ENCODE measurements at regions not wholly inside any gene's neighbourhood (a gene's known extent, or its start where the extent isn't known, plus 50 kb on each side); places are given as distances from the start of the nearest gene placed in this dataset.

DNA sequence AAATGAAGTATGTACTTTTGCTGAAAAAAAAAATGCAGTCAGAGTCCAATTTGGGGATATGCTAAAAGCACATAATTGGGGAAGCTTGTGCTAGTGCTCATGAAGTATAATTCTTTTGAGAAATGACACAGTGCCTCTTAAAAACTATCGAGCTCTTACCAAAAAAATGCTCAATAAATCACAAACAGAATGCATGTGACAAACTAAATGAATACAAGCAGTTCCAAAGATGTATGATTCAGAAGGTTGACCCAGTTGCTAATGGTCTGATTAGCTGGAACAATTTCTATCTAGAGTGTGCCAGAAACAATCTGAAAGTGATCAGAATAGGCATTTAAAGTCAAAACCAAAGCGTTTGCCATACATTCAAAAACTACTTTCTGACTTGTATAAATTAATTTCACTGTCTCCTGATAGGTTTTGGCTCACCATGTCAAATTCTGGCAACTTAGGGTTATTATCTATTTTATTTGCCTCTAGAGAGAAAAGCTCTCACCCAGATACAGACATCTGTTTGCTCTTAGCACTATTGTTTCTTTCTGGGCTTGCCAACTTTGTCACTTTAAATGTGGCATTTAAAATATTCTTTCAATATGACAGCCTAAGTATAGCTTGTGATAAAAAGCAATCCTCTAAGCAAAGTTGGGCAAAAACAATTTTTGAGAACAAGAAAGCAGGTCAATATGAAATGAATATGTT lies 114.7 kb upstream of the AHR start:
- no peak for DNase-seq

DNA sequence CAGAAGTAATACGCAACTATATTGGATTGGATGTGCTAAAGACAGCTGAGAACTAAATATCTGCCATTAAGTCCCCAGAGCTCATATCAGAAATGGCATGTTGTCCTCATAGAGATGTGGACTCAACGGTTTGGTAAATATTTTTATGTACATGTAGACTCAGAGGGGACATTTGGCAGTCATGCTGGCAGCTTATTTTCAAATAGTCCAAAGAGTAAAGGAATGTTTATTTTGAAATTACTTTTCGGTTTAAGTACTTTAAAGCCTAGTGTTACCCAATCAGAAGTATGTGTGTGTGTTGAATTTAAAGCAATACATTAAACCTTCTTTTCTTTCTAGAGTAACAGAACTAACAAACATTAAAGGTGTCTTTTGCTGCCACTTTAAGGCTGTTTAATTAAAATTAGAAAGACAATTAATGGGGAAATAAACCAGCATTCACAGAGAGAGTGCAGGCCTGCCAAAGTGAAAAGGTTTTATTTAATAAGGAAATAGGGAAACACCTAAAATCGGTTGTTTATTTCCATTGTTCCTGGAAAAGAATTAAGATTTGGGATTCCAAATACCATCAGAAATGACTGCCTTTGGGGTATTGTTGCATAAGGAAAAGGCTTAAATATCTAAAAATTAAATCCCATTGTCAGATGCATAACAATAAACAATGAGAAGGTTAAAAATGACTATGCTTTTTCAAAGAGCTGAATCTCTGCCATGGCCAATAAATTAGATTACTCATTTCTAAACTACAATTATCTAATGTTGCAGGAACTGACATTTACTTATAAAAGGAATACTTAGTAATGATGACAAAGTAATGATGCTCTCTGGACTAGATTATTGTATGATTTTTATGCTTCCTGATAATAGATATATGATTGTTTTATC lies 113.4 kb upstream of the AHR start:
- DNase-seq = peak; percentile 43

DNA sequence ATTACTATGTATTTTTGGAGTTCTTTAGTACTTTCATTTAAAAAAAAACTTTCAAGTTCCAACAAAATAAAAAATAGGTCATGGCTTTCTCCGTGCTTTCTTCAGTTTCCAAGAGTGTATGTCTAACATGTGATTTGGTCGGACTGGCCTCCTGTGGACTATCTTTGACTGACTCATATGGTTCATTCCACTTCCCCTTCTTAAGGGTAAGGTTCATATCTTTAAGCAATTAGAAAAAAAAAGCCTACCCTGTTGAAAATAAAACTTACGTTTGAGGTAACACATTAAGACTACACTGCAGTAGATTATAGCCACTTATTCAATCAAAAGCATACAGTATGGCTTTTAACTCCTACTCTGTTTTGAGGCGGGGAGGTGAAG lies 112.8 kb upstream of the AHR start:
- DNase-seq = peak; percentile 85

DNA sequence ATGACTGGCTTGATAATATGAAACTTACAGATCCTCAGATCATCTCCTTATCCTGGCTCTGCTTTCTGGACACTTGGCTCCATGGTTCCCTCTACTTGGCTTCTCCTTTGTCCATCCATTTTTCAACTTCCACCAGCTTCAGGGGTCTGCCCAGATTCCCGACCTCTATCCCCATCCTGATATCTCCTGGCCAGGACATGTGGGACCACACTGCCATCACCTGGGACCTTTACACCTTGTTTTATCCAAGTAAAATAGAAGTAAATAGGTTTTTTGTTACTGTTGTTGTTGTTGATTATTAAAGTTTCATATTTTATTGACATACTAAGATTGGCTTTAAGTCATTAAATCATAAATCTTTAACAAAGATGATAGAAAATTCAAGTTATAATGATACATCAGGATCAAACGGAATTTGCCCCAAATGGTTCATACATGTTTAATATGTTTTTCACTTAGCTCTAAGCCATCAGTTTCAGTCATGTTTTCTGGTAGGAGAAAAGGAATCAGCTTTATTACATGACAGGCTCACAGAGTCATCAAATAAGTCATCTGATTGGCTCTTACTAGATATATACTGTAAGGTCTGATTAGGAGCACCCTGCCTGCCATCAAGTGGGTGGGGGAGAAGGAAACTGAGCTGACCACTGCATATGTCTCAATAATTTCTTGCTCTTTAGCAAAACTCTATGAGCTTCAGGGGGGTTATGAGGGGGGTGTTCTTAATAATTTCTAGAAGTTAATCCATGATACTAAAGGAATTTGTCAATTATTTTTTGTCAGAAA lies 111.5 kb upstream of the AHR start:
- DNase-seq = peak; percentile 44

DNA sequence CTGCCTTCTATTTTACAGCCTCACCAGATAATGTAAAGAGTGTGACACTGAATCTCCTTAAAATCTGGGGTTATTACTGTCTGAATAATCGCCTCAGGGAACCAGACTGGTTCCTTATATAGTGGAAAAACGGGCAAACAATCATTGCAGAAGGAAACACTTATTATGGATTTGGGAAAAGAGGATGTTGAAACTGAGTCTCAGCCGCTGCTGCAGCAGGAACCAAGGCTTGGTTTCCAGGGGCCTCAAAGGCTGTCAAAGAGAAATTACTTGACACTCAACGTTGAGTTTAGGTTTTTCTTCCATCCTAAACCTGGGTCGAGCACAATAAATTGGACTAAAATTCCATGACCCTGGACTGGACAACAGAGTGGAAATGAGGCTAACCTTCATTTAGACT lies 103.8 kb upstream of the AHR start:
- DNase-seq = peak; percentile 37

DNA sequence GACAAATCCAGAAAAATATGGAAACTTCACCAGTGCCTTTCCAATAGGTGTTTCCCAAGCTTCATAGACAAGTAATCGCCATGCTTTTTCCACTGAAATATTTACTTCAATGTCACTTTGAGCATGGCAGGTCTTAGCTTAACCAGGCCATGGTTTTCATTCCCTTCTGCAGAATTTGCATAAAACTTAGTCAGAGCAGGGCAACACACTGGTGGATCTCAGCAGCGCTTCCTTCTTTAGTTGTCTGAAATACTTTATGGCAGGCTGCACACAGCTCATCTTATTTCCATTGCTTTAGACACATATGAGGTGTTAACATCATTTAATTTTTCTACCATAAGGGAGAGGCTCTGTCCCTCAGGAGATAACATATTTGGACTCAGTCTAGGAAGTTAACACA lies 102.9 kb upstream of the AHR start:
- peak; percentile 33 for DNase-seq

DNA sequence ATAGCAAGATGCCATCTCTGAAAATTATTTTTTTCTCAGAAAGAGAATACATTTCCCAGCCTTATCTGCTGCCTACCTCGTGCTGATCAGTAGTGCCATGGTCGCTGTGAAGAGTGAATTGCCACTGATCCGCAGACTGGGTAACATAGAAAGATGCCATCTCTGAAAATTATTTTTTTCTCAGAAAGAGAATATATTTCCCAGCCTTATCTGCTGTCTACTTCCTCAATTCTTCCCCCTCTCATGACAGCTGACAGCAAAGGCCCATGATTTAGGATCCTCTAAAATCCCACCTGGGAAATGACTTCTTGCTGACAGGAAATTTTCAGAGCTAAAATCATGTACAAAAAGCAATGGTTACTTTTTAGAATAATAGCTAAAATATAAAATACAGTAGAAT lies 92.5 kb upstream of the AHR start:
- DNase-seq = no peak

DNA sequence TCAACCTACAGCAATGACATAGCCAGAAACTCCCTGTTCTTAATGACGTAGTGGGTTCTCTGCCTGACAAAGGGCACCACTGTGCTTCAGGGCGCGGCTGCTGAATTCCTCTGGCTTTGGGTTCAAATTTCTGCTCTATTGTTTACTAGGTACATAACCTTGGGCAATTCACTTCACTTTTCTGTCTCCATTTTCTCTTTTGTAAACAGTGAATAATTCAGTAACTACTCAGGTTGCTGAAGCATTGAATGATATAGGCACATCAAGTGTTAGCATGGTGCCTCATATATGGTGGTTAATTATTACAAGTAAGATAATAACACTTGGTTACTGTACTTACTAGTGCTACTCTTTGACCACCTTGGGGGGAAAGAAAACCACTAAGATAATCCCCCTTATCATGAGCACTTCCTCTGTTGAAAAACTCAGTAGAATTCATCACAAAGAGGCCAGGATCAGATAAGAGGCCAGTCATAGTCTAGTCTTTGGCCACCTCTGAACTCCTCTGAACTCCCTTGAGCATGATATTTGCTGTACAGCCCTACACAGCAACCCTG lies 92.0 kb upstream of the AHR start:
- DNase-seq = no peak

DNA sequence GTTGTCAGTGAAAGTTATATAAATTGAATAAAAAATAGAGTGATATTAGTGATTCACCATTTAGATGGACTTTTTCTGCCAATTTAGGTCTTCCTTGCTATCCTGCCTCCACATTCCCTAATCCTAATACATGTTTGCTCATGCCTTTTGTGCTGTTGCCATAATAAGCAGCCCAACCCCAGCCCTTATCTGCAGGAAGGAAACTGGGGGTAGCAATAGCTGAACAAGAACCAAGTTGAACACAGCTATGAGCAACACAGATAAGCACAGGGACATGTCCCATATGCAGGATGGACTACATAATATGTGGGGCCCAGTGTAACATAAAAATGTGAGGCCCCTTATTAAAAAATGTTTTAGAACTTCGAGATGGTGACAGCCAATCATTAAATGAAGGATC lies 91.2 kb upstream of the AHR start:
- DNase-seq = no peak

DNA sequence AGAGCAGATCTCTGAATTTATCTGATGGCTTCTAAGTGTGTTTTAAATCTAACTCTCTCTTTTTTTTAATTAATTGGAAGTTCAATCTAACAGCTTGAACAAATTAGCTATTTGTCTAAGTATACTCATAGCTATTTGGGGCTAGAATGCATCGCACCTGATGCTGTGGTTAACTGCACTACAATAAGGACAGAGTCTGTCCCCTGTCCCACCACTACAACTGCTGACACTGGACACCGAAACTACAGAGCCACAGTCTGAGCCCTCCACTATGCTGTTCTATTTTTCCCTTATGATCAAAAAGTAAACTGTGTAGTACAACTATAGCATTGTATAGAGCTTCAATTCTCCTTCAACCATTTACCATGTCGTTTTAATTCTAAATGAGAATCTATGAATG lies 89.4 kb upstream of the AHR start:
- no peak for DNase-seq

DNA sequence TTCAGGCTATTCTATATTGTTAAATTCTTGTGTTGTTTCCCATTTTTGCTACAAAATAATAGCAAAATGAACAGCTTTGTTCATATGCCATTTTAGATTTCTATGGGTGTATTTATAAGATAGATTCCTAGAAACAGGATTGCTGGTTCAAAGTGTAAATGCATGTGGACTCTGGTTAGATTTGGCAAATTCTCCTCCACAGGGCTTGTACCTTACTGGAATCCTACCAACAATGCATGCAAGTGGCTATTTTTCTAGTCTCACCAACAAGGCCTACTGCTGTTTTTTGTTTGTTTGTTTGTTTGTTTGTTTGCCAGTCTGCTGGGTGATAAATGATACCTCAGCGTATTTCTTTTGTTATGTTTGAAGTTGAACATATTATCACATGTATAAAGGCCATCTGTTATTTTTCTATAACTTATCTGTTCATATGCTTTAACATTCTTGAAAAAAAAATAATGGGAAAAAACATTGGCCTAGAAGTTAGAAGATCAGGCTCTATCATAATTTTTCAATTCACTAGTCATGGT lies 87.1 kb upstream of the AHR start:
- no peak for DNase-seq

GRCh38 chr7:17212188-17212587 lies 86.3 kb upstream of the AHR start:
- DNase-seq = no peak

- DNase-seq = peak; percentile 66
These were observed 70.5 kb upstream of the AHR start for GRCh38 chr7:17227766-17228490.

DNA sequence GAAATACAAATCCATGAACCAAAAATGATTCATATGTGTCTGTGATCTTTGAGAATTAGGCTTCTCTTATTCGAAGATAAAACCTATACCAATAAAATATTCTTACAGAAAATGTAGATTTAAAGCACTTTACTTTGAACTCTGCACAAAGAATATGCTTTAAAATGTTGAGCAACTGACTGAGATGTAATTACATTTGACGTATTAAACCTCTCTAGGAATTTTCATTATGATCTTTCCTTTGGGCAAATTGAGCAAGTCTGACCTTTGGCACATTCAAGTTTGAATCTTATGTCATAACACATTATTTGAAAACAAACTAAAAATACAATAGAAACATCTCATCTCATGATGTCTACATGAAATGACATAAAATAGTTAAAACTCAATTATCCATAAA lies 69.2 kb upstream of the AHR start:
- DNase-seq = no peak

GRCh38 chr7:17230099-17230807 lies 68.2 kb upstream of the AHR start:
- no peak for DNase-seq

DNA sequence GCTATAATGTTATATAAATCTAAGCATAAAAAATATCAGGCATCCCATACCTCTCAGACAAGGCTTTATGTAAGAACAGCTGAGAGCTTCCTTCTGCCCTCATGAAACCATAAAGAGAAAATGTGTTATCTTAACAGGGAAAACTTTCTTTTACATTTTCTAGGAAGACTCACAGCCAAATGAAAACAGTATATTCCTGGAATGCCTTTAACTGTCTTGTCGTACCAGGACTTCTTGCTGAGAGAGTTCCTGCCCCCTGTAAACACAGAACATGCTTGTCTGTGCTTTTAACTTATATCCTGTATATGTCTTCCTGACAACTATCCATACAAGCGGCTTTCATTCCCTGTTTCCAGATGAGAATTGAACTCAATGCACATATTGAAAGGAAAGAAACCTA lies 64.8 kb upstream of the AHR start:
- DNase-seq = no peak

DNA sequence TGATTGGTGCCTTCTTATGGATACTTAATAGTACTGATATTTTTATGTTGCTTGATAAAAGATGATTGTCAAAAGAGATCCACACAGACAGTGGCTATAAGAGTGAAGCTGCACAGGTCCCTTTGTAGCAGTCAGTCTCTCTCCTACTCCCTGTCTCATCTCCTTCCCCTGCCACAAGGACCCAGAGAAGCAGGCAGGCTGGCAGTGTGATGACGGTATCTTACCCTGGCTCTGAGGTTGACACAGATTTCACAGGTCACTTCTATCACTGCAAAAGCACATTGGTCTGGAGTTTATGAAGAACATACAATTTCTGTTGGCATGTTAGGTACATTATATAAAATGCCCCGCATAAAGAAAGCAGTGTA lies 64.4 kb upstream of the AHR start:
- peak; percentile 17 for DNase-seq

- DNase-seq = peak; percentile 95
These were observed 63.9 kb upstream of the AHR start for GRCh38 chr7:17234398-17235031.

DNA sequence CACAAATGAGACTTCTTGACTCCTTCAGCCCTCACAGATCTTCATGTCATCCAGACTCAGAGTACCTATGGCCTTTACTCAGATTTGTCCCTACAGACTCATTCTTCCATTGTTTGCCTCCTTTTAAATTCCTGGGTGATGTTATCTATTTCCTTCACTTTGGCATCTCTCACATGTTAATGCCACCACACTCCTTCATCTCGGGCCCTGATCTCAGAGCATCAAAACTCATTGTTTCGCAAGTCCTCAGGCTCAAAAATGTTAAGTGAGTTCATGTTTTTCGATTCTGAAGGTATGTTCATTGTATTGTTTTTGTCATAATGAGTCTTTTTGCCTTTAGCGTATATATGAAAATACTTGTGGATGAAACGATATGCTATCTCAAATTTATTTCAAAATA lies 62.3 kb upstream of the AHR start:
- no peak for DNase-seq

- DNase-seq = peak; percentile 39
These were observed 61.8 kb upstream of the AHR start for GRCh38 chr7:17236603-17237002.

- no peak for DNase-seq
These were observed 59.4 kb upstream of the AHR start for GRCh38 chr7:17239046-17239445.

Measured in suppressor macrophage treated with lipopolysaccharide for 4 hours (primary cell).